ENCODE measurements at regions not wholly inside any gene's neighbourhood (a gene's known extent, or its start where the extent isn't known, plus 50 kb on each side); places are given as distances from the start of the nearest gene placed in this dataset.
"Not testable (repeated sequence)": the region's sequence is repeated elsewhere in the genome, so short reads cannot be mapped to it uniquely, and the experiment has no call there.

DNA sequence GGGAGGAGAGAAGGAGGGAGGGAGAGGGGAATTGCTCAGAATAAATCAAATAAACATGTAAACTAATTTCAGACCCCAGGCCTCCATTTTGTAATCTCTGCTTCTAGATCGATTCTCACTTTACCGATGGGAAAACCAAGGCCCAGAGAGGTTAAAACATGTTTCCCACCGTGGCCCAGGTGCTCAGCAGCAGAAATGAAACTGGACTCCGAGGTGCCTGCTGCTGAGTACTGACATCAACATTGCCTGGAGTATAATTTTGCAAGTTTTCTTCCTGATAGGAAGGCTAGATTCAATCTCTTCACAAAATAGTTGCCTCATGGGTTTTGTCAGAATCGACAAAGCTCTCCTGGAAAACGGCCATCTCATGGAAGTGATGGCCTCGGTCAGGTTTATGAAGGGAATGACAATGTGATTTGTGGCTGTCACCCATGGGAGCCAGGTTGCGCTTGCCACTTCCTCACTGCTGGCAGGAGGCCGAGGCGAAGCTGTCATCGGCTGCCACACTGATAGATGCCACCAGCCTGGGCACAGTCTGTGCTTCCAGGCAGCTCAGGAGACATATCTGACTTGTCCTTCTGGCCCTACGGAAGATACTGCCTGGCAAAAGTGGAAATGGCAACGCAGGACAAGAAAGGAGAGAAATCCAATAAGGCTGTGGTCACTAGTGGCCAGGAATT, 133.1 kb upstream of the LRRN1 start:
- Mint-ChIP-seq H3K4me3 (peak overlapping the region; percentile 39 to 81 (median 49)), H3K36me3 (peaks cover 0 to 4% (median 2%) of the 10 kb centered on the region in 3 donors), H3K27me3 (ENCODE audit: low read depth in 3 of 3) (peaks cover 0 to 4% (median 3%) of the 10 kb centered on the region in 3 donors), H3K27ac (peak overlapping the region in 5 of 6 donors; percentile 17 to 85 (median 72)), H3K4me1 (peaks cover 17 to 29% of the 10 kb centered on the region in 2 donors), H3K9me3 (peaks cover 0 to 5% (median 0%) of the 10 kb centered on the region in 6 donors)
- peak; percentile 6 to 11 (median 9) for DNase-seq

- DNase-seq, result no peak
- Mint-ChIP-seq H3K4me1 (peaks cover 17 to 29% of the 10 kb centered on the region in 2 donors), H3K36me3 (peaks cover 0 to 4% (median 2%) of the 10 kb centered on the region in 3 donors), H3K27ac (peak overlapping the region in 2 of 6 donors; percentile 62 to 79), H3K27me3 (ENCODE audit: low read depth in 3 of 3) (peaks cover 0 to 4% (median 3%) of the 10 kb centered on the region in 3 donors), H3K4me3 (no peak overlapping the region), H3K9me3 (peaks cover 0 to 5% (median 0%) of the 10 kb centered on the region in 6 donors)
These were observed 133.7 kb upstream of the LRRN1 start for GRCh38 chr3:3665546-3665945.

DNA sequence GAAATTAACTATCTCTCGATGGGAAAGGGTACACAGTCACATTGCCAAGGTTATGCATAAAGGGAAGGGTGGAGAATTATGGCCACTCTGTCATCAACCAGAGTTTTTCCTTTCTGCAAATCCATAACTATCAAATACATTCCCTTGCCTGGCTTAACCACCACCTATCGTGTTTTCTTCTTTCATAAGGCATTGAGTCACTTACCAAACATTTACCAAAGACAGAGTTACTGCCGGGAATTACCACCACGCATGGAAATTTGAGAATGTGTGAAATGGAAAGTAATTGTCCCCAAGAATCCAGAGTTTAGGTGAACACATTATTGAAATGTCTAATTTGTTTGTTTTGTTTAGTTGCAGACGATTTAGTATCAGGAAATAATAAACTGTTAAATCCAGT, 134.3 kb upstream of the LRRN1 start:
- DNase-seq, result no peak
- Mint-ChIP-seq H3K27ac (peak overlapping the region in 1 of 6 donors; percentile 62), H3K9me3 (peaks cover 0 to 2% (median 0%) of the 10 kb centered on the region in 6 donors), H3K36me3 (peaks cover 0 to 4% (median 2%) of the 10 kb centered on the region in 3 donors), H3K4me3 (no peak overlapping the region), H3K4me1 (peaks cover 17 to 29% of the 10 kb centered on the region in 2 donors), H3K27me3 (ENCODE audit: low read depth in 3 of 3) (peaks cover 0 to 4% (median 3%) of the 10 kb centered on the region in 3 donors)

DNA sequence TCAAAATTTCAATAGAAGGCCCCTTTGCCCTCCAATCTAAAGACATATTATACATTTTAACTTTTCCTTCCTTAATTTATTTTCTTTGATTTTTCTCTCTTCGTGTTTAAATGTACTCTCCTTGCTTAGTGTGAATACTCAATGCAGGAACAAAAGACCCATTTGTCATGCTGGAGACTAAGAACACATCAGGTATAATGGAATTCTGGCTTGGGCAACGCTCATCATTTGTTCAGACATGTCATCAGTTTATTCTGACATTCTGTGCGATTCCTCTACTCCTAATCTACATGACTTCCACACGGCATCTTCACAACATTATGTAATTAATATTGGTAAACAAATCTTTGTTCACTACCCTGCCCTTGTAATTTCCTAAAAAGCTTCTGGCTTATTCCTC, 136.6 kb upstream of the LRRN1 start:
- Mint-ChIP-seq H3K4me3 (no peak overlapping the region), H3K27ac (no peak overlapping the region), H3K4me1 (peaks cover 17 to 28% of the 10 kb centered on the region in 2 donors), H3K27me3 (ENCODE audit: low read depth in 3 of 3) (peaks cover 0 to 3% (median 3%) of the 10 kb centered on the region in 3 donors), H3K36me3 (no peaks in the 10 kb centered on the region), H3K9me3 (peaks cover 0 to 2% (median 0%) of the 10 kb centered on the region in 6 donors)
- DNase-seq, result no peak

- H3K4me1 Mint-ChIP-seq, result no peaks in the 10 kb centered on the region
- no peak overlapping the region for H3K27ac Mint-ChIP-seq
- H3K4me3 Mint-ChIP-seq, result no peak overlapping the region
- no peak for DNase-seq
- H3K27me3 Mint-ChIP-seq (ENCODE audit: low read depth in 3 of 3), result peaks cover 0 to 2% (median 2%) of the 10 kb centered on the region in 3 donors
- no peaks in the 10 kb centered on the region for H3K36me3 Mint-ChIP-seq
- peaks cover 0 to 3% (median 0%) of the 10 kb centered on the region in 6 donors for H3K9me3 Mint-ChIP-seq
These were observed 144.3 kb upstream of the LRRN1 start for GRCh38 chr3:3654916-3655315.

DNA sequence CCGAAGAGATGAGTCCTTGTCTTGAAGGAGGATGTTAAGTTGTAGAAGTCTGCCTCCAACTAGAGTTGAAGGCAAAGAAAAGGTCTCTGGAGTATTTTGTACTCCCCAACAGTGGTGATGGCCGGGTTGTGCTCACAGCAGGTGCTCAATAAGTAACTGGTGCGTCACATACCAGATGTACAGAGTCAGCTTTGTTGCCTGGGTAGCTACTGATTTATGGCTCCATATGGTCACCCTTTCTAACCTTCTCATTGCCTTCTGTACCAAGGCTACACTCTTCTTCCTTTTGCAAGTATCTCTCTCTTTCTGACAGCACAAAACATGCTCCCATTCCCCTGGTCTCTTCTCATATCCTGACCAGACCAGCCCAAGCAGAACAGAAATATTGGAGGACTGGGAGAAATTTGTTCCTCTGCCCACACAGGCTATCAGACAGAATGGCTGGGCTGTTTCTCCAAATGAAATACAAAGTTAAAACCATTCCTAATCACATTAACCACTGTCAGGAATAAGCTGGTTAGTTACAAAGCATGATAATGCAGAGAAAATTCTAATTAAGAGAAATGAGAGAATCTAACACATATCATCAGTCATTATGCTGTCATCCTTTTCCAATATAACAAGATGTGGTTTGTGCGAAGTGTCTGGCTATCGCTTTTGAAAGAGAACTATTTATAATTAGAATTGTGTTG, 150.1 kb upstream of the LRRN1 start:
- peaks cover 0 to 3% (median 0%) of the 10 kb centered on the region in 3 donors for H3K36me3 Mint-ChIP-seq
- no peak overlapping the region for H3K4me3 Mint-ChIP-seq
- peak overlapping the region in 1 of 6 donors; percentile 52 for H3K27ac Mint-ChIP-seq
- H3K4me1 Mint-ChIP-seq, result no peaks in the 10 kb centered on the region
- no peaks in the 10 kb centered on the region for H3K9me3 Mint-ChIP-seq
- no peaks in the 10 kb centered on the region for H3K27me3 Mint-ChIP-seq (ENCODE audit: low read depth in 3 of 3)
- no peak for DNase-seq

GRCh38 chr3:3646934-3647333, 152.3 kb upstream of the LRRN1 start:
- Mint-ChIP-seq H3K4me1 (no peaks in the 10 kb centered on the region), H3K9me3 (no peaks in the 10 kb centered on the region), H3K36me3 (peaks cover 0 to 3% (median 0%) of the 10 kb centered on the region in 3 donors), H3K4me3 (no peak overlapping the region), H3K27ac (no peak overlapping the region), H3K27me3 (ENCODE audit: low read depth in 3 of 3) (peaks cover 0 to 3% (median 0%) of the 10 kb centered on the region in 3 donors)
- no peak for DNase-seq

GRCh38 chr3:3646103-3646844, 153.0 kb upstream of the LRRN1 start:
- not testable (repeated sequence) for H3K9me3 Mint-ChIP-seq; DNase-seq; H3K4me1 Mint-ChIP-seq; H3K36me3 Mint-ChIP-seq; H3K27me3 Mint-ChIP-seq (ENCODE audit: low read depth in 3 of 3); H3K27ac Mint-ChIP-seq; H3K4me3 Mint-ChIP-seq

DNA sequence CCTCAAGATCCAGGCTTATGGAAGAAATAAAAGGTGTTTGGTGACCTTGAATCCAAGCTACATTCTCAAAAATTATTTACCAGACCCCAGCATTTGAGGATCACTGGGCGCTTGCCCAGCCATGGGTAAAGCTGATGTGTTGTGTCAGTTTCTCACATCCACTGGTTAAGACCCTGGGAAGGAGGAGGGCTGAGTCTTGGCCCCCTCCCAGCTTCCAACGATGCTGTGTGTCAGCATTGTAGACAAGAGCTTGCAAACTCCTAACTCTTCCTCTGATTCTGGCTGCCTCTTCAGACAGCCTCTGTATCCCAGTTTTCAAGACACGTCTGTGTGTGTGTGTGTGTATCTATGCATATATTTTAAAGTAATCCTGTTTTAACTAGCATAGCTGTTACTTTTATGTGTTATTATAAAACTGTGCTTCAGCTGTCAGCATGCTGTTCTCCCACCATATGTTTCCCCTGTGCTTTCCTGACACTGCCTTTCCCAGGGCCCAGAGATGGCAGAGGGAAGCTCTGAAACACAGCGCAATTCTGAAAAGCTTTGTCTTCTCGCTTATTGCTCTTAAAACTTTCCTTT, 157.3 kb upstream of the LRRN1 start:
- H3K36me3 Mint-ChIP-seq, result peaks cover 0 to 2% (median 0%) of the 10 kb centered on the region in 3 donors
- H3K4me3 Mint-ChIP-seq, result no peak overlapping the region
- DNase-seq, result no peak
- peaks cover 0 to 3% (median 0%) of the 10 kb centered on the region in 3 donors for H3K27me3 Mint-ChIP-seq (ENCODE audit: low read depth in 3 of 3)
- no peaks in the 10 kb centered on the region for H3K9me3 Mint-ChIP-seq
- H3K27ac Mint-ChIP-seq, result peak overlapping the region in 1 of 6 donors; percentile 47
- no peaks in the 10 kb centered on the region for H3K4me1 Mint-ChIP-seq

GRCh38 chr3:3639078-3639477, 160.2 kb upstream of the LRRN1 start:
- Mint-ChIP-seq H3K4me1 (no peaks in the 10 kb centered on the region), H3K4me3 (no peak overlapping the region), H3K27ac (no peak overlapping the region), H3K36me3 (no peaks in the 10 kb centered on the region), H3K9me3 (no peaks in the 10 kb centered on the region), H3K27me3 (ENCODE audit: low read depth in 3 of 3) (peaks cover 0 to 3% (median 0%) of the 10 kb centered on the region in 3 donors)
- DNase-seq, result no peak

DNA sequence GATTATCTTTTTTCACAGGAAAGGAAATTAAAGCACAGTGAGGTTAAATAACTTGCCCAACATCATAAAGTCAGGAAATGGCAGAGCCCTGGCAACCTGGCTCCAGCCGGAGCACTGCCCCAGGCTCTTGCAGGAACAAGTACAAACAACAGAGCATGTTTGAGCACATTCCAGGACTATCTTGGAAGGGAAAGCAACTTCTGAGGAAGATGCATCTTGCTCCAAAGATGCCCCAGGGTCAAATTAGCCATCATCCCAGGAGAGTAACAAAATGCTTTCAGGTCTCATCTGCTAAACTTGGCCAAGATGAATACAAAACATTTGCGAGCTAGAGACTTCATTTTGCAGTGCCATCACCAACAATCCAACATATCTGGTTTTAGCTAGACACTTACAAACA, 162.4 kb upstream of the LRRN1 start:
- H3K27me3 Mint-ChIP-seq (ENCODE audit: low read depth in 3 of 3), result peaks cover 0 to 2% (median 0%) of the 10 kb centered on the region in 3 donors
- no peak overlapping the region for H3K27ac Mint-ChIP-seq
- DNase-seq, result no peak
- H3K36me3 Mint-ChIP-seq, result no peaks in the 10 kb centered on the region
- no peaks in the 10 kb centered on the region for H3K4me1 Mint-ChIP-seq
- H3K9me3 Mint-ChIP-seq, result no peaks in the 10 kb centered on the region
- H3K4me3 Mint-ChIP-seq, result no peak overlapping the region

DNA sequence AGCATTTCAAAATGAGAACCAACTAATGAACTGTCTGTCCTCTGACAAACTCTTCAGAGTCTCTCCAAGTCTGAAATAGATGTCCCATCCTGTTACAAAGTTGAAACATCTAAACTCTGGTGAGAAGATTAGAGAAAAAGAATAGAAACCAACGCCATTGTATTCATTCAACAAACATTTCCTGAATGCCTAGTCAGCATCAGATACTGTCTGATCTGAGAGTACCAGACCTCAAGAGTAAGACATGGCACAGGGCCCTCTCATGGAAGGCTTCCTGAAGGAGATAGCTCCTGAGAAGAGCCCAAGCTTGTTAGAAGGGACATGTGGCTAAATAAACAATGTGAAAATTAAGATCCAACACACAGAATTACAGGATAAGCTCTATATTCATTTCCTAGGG, 164.1 kb upstream of the LRRN1 start:
- no peaks in the 10 kb centered on the region for H3K4me1 Mint-ChIP-seq
- no peaks in the 10 kb centered on the region for H3K36me3 Mint-ChIP-seq
- no peak overlapping the region for H3K4me3 Mint-ChIP-seq
- no peak for DNase-seq
- H3K27ac Mint-ChIP-seq, result no peak overlapping the region
- H3K27me3 Mint-ChIP-seq (ENCODE audit: low read depth in 3 of 3), result peaks cover 0 to 2% (median 0%) of the 10 kb centered on the region in 3 donors
- no peaks in the 10 kb centered on the region for H3K9me3 Mint-ChIP-seq

- Mint-ChIP-seq H3K4me3 (no peak overlapping the region), H3K36me3 (no peaks in the 10 kb centered on the region), H3K27me3 (ENCODE audit: low read depth in 3 of 3) (peaks cover 0 to 2% (median 0%) of the 10 kb centered on the region in 3 donors), H3K4me1 (no peaks in the 10 kb centered on the region), H3K27ac (no peak overlapping the region), H3K9me3 (no peaks in the 10 kb centered on the region)
- no peak for DNase-seq
These were observed 164.9 kb upstream of the LRRN1 start for GRCh38 chr3:3634326-3634725.

Measured in immature natural killer cell (primary cell).